ENCODE measurements at regions not wholly inside any gene's neighbourhood (a gene's known extent, or its start where the extent isn't known, plus 50 kb on each side); places are given as distances from the start of the nearest gene placed in this dataset.

DNA sequence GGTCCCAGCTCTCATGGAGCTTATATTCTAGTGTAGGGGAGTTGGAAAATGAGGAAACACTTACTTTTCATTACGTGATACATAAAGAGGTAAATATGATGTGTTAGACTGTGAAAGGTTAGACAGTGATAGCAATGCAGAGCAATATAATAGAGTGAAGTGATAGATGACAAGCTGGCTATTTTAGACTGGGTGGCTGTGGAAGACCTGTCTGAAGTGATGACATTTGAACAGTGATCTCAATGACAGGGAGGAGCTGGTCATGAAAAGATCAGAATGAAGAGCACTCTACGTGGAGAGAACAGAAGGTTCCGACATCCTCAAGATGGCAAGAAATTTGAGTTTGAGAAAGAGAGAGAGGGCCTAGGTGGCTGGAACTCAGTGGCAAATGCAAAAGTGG lies 118.9 kb upstream of the MKLN1 start:
- no peak for TF ChIP-seq POLR2A (IDR thresholded peaks at IDR 0.05)
- TF ChIP-seq CTCF (IDR thresholded peaks at IDR 0.05): no peak

Measured in Peyer's patch (tissue), 4 donors.